ENCODE measurements at regions not wholly inside any gene's neighbourhood (a gene's known extent, or its start where the extent isn't known, plus 50 kb on each side); places are given as distances from the start of the nearest gene placed in this dataset.

GRCh38 chr7:106423821-106424475, 139.2 kb upstream of the NAMPT start:
- TF ChIP-seq CTCF (IDR thresholded peaks at IDR 0.05): no peak
- TF ChIP-seq POLR2AphosphoS5 (IDR thresholded peaks at IDR 0.05): no peak
- TF ChIP-seq POLR2A (IDR thresholded peaks at IDR 0.05): no peak

All from breast epithelium (tissue), 3 donors.